ENCODE measurements at regions not wholly inside any gene's neighbourhood (a gene's known extent, or its start where the extent isn't known, plus 50 kb on each side); places are given as distances from the start of the nearest gene placed in this dataset.
"Not testable (repeated sequence)": the region's sequence is repeated elsewhere in the genome, so short reads cannot be mapped to it uniquely, and the experiment has no call there.

DNA sequence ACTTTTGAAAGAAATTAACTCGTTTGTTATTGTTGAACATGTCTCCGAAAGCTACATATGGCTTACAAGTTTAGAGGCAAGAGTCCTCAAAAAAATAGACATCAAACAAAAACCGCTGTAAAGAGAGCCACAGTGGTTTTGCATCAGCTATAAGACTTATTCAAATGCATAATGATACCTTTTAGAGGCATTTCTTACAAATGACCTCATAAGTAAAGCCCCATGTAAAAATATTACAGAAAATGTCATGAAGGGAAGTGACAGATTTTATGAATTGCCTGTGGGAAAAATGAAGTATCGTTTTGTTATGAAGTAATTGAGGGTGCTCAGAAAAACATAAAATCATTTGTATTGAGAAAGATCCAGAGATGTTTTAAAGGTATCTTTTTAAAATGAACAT, 598.0 kb downstream of the NXPH1 start:
- Histone ChIP-seq H3K4me2 (no peak overlapping the region), H3K27me3 (ENCODE audit: insufficient read depth, low read depth) (peaks cover 8% of the 10 kb centered on the region; the same call in 1 of the 2 replicates), H3K79me2 (ENCODE audit: low read depth) (no peaks in the 10 kb centered on the region), H3K9me3 (ENCODE audit: insufficient read depth, low read depth) (no peaks in the 10 kb centered on the region), H3K27ac (no peak overlapping the region), H3K36me3 (ENCODE audit: low read depth) (no peaks in the 10 kb centered on the region), H3K9me2 (ENCODE audit: insufficient read depth) (no peaks in the 10 kb centered on the region), H2AFZ (no peak overlapping the region), H3F3A (ENCODE audit: insufficient read depth, low read depth) (no peaks in the 10 kb centered on the region), H3K4me3 (no peak overlapping the region), H4K20me1 (ENCODE audit: insufficient read depth) (no peaks in the 10 kb centered on the region), H3K4me1 (replicated peaks; ENCODE audit: insufficient read depth) (no peaks in the 10 kb centered on the region)
- no TSS peak for BruUV-seq (replicated peaks)
- TF ChIP-seq CTCF (conservative IDR thresholded peaks at IDR 0.05), result no peak
- no peak for TF ChIP-seq EZH2 (IDR thresholded peaks at IDR 0.05; ENCODE audit: low read depth)
- ChIA-PET CTCF (no interaction called here), POLR2A (ENCODE audit: unreplicated experiment) (no interaction called here)
- DNase-seq, result no peak
- intact Hi-C loops (cut with micrococcal nuclease; ENCODE audit: unreplicated experiment), result no loop called here

- no peaks in the 10 kb centered on the region for H3F3A ChIP-seq (ENCODE audit: insufficient read depth, low read depth)
- ChIA-PET CTCF (no interaction called here), POLR2A (ENCODE audit: unreplicated experiment) (interaction anchor here (0.7 kb wide), 1 partner anchor 58 kb away, joined by 5 read pairs; no protein-coding TSS in a partner anchor)
- H3K4me2 ChIP-seq, result no peak overlapping the region
- H2AFZ ChIP-seq, result no peak overlapping the region
- no peak for DNase-seq
- H3K9me2 ChIP-seq (ENCODE audit: insufficient read depth), result no peaks in the 10 kb centered on the region
- H3K4me3 ChIP-seq, result no peak overlapping the region
- no peaks in the 10 kb centered on the region for H3K36me3 ChIP-seq (ENCODE audit: low read depth)
- no peaks in the 10 kb centered on the region for H4K20me1 ChIP-seq (ENCODE audit: insufficient read depth)
- no peak for TF ChIP-seq EZH2 (IDR thresholded peaks at IDR 0.05; ENCODE audit: low read depth)
- TF ChIP-seq CTCF (conservative IDR thresholded peaks at IDR 0.05), result no peak
- no peaks in the 10 kb centered on the region for H3K4me1 ChIP-seq (replicated peaks; ENCODE audit: insufficient read depth)
- intact Hi-C loops (cut with micrococcal nuclease; ENCODE audit: unreplicated experiment), result no loop called here
- H3K79me2 ChIP-seq (ENCODE audit: low read depth), result no peaks in the 10 kb centered on the region
- BruUV-seq (replicated peaks), result no TSS peak
- no peaks in the 10 kb centered on the region for H3K27me3 ChIP-seq (ENCODE audit: insufficient read depth, low read depth)
- no peak overlapping the region for H3K27ac ChIP-seq
- no peaks in the 10 kb centered on the region for H3K9me3 ChIP-seq (ENCODE audit: insufficient read depth, low read depth)
Measured at GRCh38 chr7:9036080-9036479, 602.7 kb downstream of the NXPH1 start.

DNA sequence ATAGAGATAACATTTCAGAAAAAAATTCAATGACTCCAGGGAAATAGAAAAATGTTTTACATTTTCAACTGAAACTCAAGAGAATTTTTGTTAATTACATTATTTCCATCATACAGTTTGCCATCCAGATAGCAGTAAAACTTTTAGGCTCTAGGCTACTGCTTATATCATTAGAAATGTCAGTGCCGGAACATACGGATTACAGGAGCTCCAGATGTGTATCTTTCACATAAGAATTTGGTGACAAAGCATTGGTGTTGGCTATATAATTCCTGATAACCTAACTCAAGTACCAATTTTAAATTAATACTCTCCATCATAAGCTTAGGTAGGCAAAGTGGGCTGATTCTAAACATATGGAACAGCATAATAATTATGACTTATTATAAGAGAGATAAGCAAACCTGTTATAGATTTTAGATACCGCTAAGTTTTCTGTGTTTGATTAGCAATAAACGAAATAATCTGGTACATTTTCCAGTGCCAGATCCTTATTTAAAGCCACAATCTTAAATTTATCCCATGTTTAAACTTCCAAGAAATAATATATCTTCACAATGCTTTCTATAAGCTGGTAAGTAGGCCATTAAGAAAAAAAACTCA, 637.9 kb downstream of the NXPH1 start:
- BruUV-seq (replicated peaks), result no TSS peak
- Histone ChIP-seq H3K4me3 (no peak overlapping the region), H3K36me3 (ENCODE audit: low read depth) (no peaks in the 10 kb centered on the region), H3K9me3 (ENCODE audit: insufficient read depth, low read depth) (no peaks in the 10 kb centered on the region), H3K9me2 (ENCODE audit: insufficient read depth) (no peaks in the 10 kb centered on the region), H3K4me1 (replicated peaks; ENCODE audit: insufficient read depth) (no peaks in the 10 kb centered on the region), H3F3A (ENCODE audit: insufficient read depth, low read depth) (no peaks in the 10 kb centered on the region), H3K27ac (no peak overlapping the region), H2AFZ (no peak overlapping the region), H4K20me1 (ENCODE audit: insufficient read depth) (no peaks in the 10 kb centered on the region), H3K27me3 (ENCODE audit: insufficient read depth, low read depth) (no peaks in the 10 kb centered on the region), H3K79me2 (ENCODE audit: low read depth) (no peaks in the 10 kb centered on the region), H3K4me2 (no peak overlapping the region)
- intact Hi-C loops (cut with micrococcal nuclease; ENCODE audit: unreplicated experiment), result no loop called here
- no peak for DNase-seq
- ChIA-PET POLR2A (ENCODE audit: unreplicated experiment) (no interaction called here), CTCF (no interaction called here)
- no peak for TF ChIP-seq EZH2 (IDR thresholded peaks at IDR 0.05; ENCODE audit: low read depth)
- no peak for TF ChIP-seq CTCF (conservative IDR thresholded peaks at IDR 0.05)

DNA sequence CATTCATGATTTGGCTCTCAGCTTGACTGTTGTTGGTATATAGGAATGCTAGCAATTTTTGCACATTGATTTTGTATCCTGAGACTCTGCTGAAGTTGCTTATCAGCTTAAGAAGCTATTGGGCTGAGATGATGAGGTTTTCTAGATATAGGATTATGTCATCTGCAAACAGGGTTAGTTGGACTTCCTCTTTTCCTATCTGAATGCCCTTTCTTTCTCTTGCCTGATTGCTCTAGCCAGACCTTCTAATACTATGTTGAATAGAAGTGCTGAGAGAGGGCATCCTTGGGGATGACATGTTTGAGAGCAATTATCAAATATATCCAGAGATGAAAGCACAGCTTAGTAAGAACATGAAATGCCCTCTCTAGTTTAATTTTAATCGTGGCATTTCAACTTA, 642.4 kb downstream of the NXPH1 start:
- DNase-seq; H2AFZ ChIP-seq; BruUV-seq (replicated peaks); CTCF ChIA-PET; H4K20me1 ChIP-seq (ENCODE audit: insufficient read depth); H3F3A ChIP-seq (ENCODE audit: insufficient read depth, low read depth); H3K4me2 ChIP-seq; H3K79me2 ChIP-seq (ENCODE audit: low read depth); H3K9me3 ChIP-seq (ENCODE audit: insufficient read depth, low read depth); H3K36me3 ChIP-seq (ENCODE audit: low read depth); POLR2A ChIA-PET (ENCODE audit: unreplicated experiment); H3K4me3 ChIP-seq; H3K27me3 ChIP-seq (ENCODE audit: insufficient read depth, low read depth); intact Hi-C loops (cut with micrococcal nuclease; ENCODE audit: unreplicated experiment); H3K9me2 ChIP-seq (ENCODE audit: insufficient read depth); H3K4me1 ChIP-seq (replicated peaks; ENCODE audit: insufficient read depth); H3K27ac ChIP-seq: not testable (repeated sequence)
